ENCODE measurements at regions not wholly inside any gene's neighbourhood (a gene's known extent, or its start where the extent isn't known, plus 50 kb on each side); places are given as distances from the start of the nearest gene placed in this dataset.

DNA sequence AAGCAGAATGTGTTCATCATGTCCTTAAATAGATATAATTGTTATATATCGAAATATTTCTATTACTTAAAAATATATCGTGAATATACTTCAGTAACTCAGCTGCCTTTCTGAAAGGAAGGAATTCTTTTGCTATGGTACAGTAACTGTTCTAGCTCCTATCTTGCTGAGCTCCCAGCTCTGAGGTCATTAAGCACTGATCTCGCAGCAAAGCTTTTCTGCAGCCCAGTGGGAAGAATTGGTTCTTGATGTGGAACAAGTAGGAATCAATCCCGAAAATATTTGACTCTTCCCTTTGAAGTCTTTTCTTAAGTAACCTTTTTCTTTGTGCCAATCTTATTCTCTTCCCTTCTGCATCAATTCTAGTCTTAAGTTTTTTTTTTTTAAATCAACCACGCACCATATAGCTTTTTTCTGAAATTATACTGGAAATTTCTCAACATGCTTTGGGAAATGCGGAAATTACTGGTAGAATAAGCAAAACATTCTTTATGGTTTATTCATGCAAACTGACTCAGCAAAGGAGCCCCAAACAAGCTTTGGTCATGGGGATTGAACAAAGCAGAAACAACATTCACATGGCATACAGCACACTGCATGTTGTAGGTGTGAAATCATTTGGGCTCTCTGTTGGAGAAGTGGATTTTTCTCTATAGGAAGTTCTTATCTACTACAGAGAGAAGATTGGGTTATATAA, 428.9 kb upstream of the GNPDA2 start:
- Histone ChIP-seq H3K4me1 (no peaks in the 10 kb centered on the region), H3K36me3 (no peaks in the 10 kb centered on the region), H3K27ac (no peak overlapping the region), H3K4me3 (no peak overlapping the region), H3K27me3 (no peaks in the 10 kb centered on the region), H3K9me3 (no peaks in the 10 kb centered on the region)
- TF ChIP-seq, protein P1, sequence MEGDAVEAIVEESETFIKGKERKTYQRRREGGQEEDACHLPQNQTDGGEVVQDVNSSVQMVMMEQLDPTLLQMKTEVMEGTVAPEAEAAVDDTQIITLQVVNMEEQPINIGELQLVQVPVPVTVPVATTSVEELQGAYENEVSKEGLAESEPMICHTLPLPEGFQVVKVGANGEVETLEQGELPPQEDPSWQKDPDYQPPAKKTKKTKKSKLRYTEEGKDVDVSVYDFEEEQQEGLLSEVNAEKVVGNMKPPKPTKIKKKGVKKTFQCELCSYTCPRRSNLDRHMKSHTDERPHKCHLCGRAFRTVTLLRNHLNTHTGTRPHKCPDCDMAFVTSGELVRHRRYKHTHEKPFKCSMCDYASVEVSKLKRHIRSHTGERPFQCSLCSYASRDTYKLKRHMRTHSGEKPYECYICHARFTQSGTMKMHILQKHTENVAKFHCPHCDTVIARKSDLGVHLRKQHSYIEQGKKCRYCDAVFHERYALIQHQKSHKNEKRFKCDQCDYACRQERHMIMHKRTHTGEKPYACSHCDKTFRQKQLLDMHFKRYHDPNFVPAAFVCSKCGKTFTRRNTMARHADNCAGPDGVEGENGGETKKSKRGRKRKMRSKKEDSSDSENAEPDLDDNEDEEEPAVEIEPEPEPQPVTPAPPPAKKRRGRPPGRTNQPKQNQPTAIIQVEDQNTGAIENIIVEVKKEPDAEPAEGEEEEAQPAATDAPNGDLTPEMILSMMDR (IDR thresholded peaks at IDR 0.05): no peak
- TF ChIP-seq POLR2A (IDR thresholded peaks at IDR 0.05): no peak
- DNase-seq: no peak

DNA sequence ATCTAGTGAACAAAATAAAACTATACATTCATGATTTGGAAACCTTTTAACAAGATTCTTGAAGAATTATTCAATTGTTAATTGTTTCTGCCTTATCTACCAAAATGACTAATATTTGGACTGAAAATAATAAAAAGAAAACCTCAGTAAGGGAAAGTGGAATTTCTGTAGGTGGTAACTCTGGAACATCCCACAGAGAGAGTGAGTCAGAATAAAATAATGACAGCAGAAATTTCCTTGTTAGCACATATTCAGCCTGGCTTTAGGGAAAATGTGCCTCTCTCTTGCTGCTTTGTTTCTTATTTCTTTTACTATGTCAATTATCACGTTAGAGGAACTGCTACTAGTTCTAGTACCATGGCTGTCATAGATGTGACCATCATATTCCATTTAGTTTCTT, 421.5 kb upstream of the GNPDA2 start:
- Histone ChIP-seq H3K27ac (no peak overlapping the region), H3K9me3 (no peaks in the 10 kb centered on the region), H3K4me3 (no peak overlapping the region), H3K27me3 (no peaks in the 10 kb centered on the region), H3K4me1 (no peaks in the 10 kb centered on the region), H3K36me3 (no peaks in the 10 kb centered on the region)
- TF ChIP-seq POLR2A (IDR thresholded peaks at IDR 0.05): no peak
- TF ChIP-seq, protein P1 (IDR thresholded peaks at IDR 0.05): no peak
- no peak for DNase-seq

DNA sequence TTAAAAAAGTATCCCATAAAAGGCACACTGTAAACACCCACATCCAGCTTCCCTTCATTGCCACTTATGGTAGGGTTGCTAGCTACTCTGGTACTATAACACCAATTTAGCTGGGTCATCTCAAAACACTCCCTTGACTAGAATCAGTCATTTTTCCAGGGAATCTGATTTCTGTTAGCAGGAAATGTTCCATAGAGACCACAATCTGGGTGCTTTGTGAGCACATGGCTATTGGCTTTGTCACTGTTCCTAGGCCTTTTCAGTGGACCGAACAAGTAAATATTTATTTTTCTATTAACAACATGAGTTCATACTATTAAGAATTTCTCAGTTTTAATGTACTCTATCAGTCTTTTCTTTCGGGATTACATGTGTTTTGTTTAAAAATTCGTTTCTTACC, 404.7 kb upstream of the GNPDA2 start:
- no peak for DNase-seq
- Histone ChIP-seq H3K36me3 (no peaks in the 10 kb centered on the region), H3K4me1 (no peaks in the 10 kb centered on the region), H3K27me3 (no peaks in the 10 kb centered on the region), H3K27ac (no peak overlapping the region), H3K4me3 (no peak overlapping the region), H3K9me3 (no peaks in the 10 kb centered on the region)
- TF ChIP-seq POLR2A (IDR thresholded peaks at IDR 0.05): no peak
- TF ChIP-seq, protein P1 (IDR thresholded peaks at IDR 0.05): no peak

DNA sequence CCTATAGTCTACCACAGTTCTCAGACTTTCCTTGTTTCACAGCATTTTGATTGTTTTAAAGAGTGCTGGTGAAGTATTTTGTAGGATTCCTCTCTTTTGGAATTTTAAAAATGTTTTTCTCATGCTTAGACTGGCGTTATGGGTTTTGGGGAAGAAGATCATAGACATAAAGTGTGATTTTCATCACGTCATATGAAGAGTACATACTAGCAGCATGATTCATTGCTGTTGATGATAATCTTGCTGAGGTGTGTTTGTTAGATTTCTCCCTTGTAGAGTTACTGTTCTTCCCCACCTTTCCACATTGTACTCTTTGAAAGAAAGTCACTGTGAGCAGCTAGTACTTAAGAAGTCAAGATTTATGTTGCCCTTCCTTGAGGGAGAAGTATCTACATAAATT, 396.1 kb upstream of the GNPDA2 start:
- no peak overlapping the region for H3K4me3 ChIP-seq
- no peak for DNase-seq
- no peaks in the 10 kb centered on the region for H3K27me3 ChIP-seq
- no peaks in the 10 kb centered on the region for H3K4me1 ChIP-seq
- TF ChIP-seq, protein P1 (IDR thresholded peaks at IDR 0.05): no peak
- TF ChIP-seq POLR2A (IDR thresholded peaks at IDR 0.05): no peak
- no peaks in the 10 kb centered on the region for H3K36me3 ChIP-seq
- no peak overlapping the region for H3K27ac ChIP-seq
- H3K9me3 ChIP-seq: no peaks in the 10 kb centered on the region

DNA sequence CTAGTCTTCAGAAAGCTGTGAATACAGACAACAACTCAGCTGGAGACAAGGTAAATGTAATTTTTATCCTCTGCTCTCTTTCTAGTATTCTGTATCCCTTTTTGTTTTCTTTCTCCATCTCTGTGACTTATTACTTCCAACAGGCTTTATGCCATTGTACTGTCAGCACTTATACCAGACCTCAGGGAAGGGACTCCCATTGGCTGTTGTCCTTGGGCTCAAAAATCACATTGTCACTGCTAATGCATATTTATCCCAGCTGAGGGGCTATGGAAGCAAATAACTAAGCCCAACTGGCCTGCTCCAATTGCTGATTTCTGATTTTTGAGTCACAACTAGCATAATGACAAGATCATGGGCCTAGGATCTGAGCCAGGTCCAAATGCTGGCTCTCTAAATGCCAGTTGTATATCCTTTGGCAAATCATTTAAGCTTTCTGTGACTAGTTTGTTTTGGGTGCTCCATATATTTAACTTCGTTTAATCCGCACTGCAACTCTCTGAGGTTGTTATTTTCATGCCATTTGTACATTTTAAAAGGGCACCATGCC, 395.1 kb upstream of the GNPDA2 start:
- H3K9me3 ChIP-seq: no peaks in the 10 kb centered on the region
- no peak overlapping the region for H3K4me3 ChIP-seq
- TF ChIP-seq, protein P1 (IDR thresholded peaks at IDR 0.05): no peak
- no peak for TF ChIP-seq POLR2A (IDR thresholded peaks at IDR 0.05)
- DNase-seq: no peak
- H3K27ac ChIP-seq: no peak overlapping the region
- H3K4me1 ChIP-seq: no peaks in the 10 kb centered on the region
- H3K36me3 ChIP-seq: no peaks in the 10 kb centered on the region
- H3K27me3 ChIP-seq: no peaks in the 10 kb centered on the region

All from Peyer's patch (tissue), 4 donors.